K562 (cell line): ENCODE measurements at regions not wholly inside any gene's neighbourhood (a gene's known extent, or its start where the extent isn't known, plus 50 kb on each side); places are given as distances from the start of the nearest gene placed in this dataset.

Experiments used
- HMGN3 ChIP-seq: IDR thresholded peaks from 2 replicates; pipeline ENCODE4 v1.6.1; 2011; ENCODE audit warnings: borderline replicate concordance, low read depth, mild to moderate bottlenecking, mixed read lengths, low read length; ENCODE audit not compliant: insufficient read length; ENCODE audit errors: extremely low read depth
- KDM1A ChIP-seq, 2 experiments: fragments of 450-650 bp; IDR thresholded peaks; 2 replicates each; pipeline ENCODE4 v1.6.1; 2016; ENCODE audit warnings: mild to moderate bottlenecking in 2 of 2
- RFX1 ChIP-seq: fragments of 450-650 bp; IDR thresholded peaks from 2 replicates; pipeline ENCODE4 v1.6.1; 2016; ENCODE audit warnings: mild to moderate bottlenecking, moderate library complexity
- RREB1 ChIP-seq: fragments of 250-450 bp; sonication (Bioruptor Pico); IDR thresholded peaks from 2 replicates; pipeline ENCODE4 v1.4.0; 2020
- TF ChIP-seq, protein P1 (sequence below): sonication (generic); formaldehyde crosslinking; IDR thresholded peaks from 2 replicates; pipeline ENCODE4 v1.8.1; 2023; ENCODE audit warnings: missing genetic modification reagents, mild to moderate bottlenecking, borderline replicate concordance

DNA sequence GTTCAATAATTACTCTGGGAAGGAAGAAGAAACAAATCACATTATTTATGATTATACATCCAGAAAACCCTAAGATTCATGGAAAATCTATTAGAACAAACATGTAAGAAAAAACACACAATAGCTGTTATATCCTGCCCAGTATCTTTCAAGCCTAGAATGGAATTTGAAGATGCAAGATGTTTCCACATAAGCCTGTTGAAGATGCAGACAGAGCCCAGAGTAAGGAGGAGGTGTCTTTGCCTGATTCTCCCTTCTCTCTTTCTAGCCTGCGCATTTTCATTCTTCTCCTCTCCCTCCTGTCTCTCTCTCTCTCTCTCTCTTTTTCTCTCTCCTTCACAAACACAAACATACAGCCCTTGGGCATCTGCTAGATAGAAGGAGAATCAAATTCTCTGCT, 170.1 kb upstream of the INHBA start (continued):
- TF ChIP-seq RREB1 (no peak), RFX1 (no peak), HMGN3 (no peak), KDM1A (IDR thresholded peaks at IDR 0.05) (no peak)
- TF ChIP-seq, protein P1, sequence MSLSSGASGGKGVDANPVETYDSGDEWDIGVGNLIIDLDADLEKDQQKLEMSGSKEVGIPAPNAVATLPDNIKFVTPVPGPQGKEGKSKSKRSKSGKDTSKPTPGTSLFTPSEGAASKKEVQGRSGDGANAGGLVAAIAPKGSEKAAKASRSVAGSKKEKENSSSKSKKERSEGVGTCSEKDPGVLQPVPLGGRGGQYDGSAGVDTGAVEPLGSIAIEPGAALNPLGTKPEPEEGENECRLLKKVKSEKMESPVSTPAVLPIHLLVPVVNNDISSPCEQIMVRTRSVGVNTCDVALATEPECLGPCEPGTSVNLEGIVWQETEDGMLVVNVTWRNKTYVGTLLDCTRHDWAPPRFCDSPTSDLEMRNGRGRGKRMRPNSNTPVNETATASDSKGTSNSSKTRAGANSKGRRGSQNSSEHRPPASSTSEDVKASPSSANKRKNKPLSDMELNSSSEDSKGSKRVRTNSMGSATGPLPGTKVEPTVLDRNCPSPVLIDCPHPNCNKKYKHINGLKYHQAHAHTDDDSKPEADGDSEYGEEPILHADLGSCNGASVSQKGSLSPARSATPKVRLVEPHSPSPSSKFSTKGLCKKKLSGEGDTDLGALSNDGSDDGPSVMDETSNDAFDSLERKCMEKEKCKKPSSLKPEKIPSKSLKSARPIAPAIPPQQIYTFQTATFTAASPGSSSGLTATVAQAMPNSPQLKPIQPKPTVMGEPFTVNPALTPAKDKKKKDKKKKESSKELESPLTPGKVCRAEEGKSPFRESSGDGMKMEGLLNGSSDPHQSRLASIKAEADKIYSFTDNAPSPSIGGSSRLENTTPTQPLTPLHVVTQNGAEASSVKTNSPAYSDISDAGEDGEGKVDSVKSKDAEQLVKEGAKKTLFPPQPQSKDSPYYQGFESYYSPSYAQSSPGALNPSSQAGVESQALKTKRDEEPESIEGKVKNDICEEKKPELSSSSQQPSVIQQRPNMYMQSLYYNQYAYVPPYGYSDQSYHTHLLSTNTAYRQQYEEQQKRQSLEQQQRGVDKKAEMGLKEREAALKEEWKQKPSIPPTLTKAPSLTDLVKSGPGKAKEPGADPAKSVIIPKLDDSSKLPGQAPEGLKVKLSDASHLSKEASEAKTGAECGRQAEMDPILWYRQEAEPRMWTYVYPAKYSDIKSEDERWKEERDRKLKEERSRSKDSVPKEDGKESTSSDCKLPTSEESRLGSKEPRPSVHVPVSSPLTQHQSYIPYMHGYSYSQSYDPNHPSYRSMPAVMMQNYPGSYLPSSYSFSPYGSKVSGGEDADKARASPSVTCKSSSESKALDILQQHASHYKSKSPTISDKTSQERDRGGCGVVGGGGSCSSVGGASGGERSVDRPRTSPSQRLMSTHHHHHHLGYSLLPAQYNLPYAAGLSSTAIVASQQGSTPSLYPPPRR (CRISPR knock-in tag), result no peak
- TF ChIP-seq, all 486 proteins: peak for 0
